HL-60 (cell line): ENCODE measurements at regions not wholly inside any gene's neighbourhood (a gene's known extent, or its start where the extent isn't known, plus 50 kb on each side); places are given as distances from the start of the nearest gene placed in this dataset.

Experiments
- DNase-seq, 2 experiments: peaks; one replicate each; pipeline ENCODE4 v3.0.0-alpha.2; 2010 to 2020; ENCODE audit warnings: low read depth in 1 of 2, low spot score in 1 of 2
- H3K27ac ChIP-seq: fragments of 250-450 bp; sonication (Bioruptor Pico); replicated peaks from 2 replicates; pipeline ENCODE4 v1.5.1; 2020; ENCODE audit warnings: mild to moderate bottlenecking, moderate library complexity
- H3K27me3 ChIP-seq: fragments of 250-450 bp; sonication (Bioruptor Pico); 2 replicates; pipeline ENCODE4 v1.5.1; 2021; ENCODE audit warnings: mild to moderate bottlenecking, moderate library complexity; ENCODE audit not compliant: insufficient read depth, poor library complexity, severe bottlenecking
- H3K4me3 ChIP-seq: replicated peaks from 2 replicates; pipeline ENCODE4 v1.5.1; 2011; ENCODE audit warnings: mild to moderate bottlenecking, control low read depth, low read length; ENCODE audit not compliant: insufficient read depth
- GABPA ChIP-seq: IDR thresholded peaks from 2 replicates; pipeline ENCODE4 v1.6.1; 2012; ENCODE audit warnings: low read depth
- POLR2AphosphoS5 ChIP-seq: IDR thresholded peaks from 2 replicates; pipeline ENCODE4 v1.6.1; 2012; ENCODE audit warnings: low read depth
- REST ChIP-seq: IDR thresholded peaks from 2 replicates; pipeline ENCODE4 v1.6.1; 2012; ENCODE audit warnings: low read depth; ENCODE audit not compliant: insufficient replicate concordance
- SPI1 ChIP-seq: IDR thresholded peaks from 2 replicates; pipeline ENCODE4 v1.6.1; 2012; ENCODE audit warnings: low read depth, mild to moderate bottlenecking, borderline replicate concordance
- TF ChIP-seq, protein P1 (sequence below): IDR thresholded peaks from one replicate; pipeline ENCODE4 v1.5.1; 2011; ENCODE audit warnings: low read length, control low read depth, inconsistent platforms; ENCODE audit not compliant: insufficient read depth

DNA sequence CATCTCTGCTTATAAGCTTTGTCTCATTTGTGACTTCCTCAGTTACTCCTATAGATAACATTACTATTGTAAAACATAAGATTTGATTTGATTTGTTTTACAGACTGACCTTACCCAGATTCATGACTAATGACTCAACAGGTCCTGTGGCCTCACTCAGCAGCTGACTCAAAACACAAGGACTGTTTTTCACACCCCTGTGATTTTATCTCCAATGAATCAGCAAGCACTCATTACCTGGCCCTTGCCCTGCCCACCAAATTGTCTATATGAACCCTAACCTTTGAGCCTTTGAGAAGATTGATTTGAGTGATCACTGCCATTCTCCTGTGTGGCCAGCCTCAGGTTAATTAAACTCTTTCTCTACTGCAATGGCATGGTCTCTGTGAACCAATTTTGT, 1064.6 kb upstream of the LRRTM3 start:
- Histone ChIP-seq H3K27ac (no peak overlapping the region), H3K27me3 (no peaks in the 10 kb centered on the region), H3K4me3 (no peak overlapping the region)
- DNase-seq: no peak
- no peak for TF ChIP-seq REST
- no peak for TF ChIP-seq POLR2AphosphoS5
- no peak for TF ChIP-seq SPI1
- no peak for TF ChIP-seq GABPA
- TF ChIP-seq, protein P1, sequence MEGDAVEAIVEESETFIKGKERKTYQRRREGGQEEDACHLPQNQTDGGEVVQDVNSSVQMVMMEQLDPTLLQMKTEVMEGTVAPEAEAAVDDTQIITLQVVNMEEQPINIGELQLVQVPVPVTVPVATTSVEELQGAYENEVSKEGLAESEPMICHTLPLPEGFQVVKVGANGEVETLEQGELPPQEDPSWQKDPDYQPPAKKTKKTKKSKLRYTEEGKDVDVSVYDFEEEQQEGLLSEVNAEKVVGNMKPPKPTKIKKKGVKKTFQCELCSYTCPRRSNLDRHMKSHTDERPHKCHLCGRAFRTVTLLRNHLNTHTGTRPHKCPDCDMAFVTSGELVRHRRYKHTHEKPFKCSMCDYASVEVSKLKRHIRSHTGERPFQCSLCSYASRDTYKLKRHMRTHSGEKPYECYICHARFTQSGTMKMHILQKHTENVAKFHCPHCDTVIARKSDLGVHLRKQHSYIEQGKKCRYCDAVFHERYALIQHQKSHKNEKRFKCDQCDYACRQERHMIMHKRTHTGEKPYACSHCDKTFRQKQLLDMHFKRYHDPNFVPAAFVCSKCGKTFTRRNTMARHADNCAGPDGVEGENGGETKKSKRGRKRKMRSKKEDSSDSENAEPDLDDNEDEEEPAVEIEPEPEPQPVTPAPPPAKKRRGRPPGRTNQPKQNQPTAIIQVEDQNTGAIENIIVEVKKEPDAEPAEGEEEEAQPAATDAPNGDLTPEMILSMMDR: no peak
